Esophagus muscularis mucosa (tissue), 4 donors: ENCODE measurements at regions not wholly inside any gene's neighbourhood (a gene's known extent, or its start where the extent isn't known, plus 50 kb on each side); places are given as distances from the start of the nearest gene placed in this dataset.

ENCODE experiments used
- DNase-seq: peaks from one replicate; pipeline ENCODE4 v3.0.0-alpha.2; 2017; ENCODE audit errors: extremely low spot score
- H3K27ac ChIP-seq, 4 donors: fragments of 200-600 bp; sonication (generic); replicated peaks in 1 of 4; 1 replicate in 3 of 4; 2 replicates in 1 of 4; pipeline ENCODE4 v1.5.1; 2016 to 2019; ENCODE audit warnings: mild to moderate bottlenecking in 1 of 4
- H3K27me3 ChIP-seq, 4 donors: fragments of 200-600 bp; sonication (generic); one replicate each; pipeline versions ENCODE4 v1.5.1 to v1.6.0; 2016 to 2019
- H3K36me3 ChIP-seq, 4 donors: fragments of 200-600 bp; sonication (generic); one replicate each; pipeline ENCODE4 v1.5.1; 2016 to 2019
- H3K4me1 ChIP-seq, 4 donors: fragments of 200-600 bp; sonication (generic); one replicate each; pipeline ENCODE4 v1.5.1; 2016 to 2019
- H3K4me3 ChIP-seq, 4 donors: fragments of 200-600 bp; sonication (generic); 1 replicate in 2 of 4; 2 replicates in 2 of 4; pipeline ENCODE4 v1.5.1; 2016 to 2019; ENCODE audit warnings: mild to moderate bottlenecking in 4 of 4, moderate library complexity in 1 of 4
- H3K9me3 ChIP-seq, 4 donors: fragments of 200-600 bp; sonication (generic); 1 replicate in 3 of 4; 2 replicates in 1 of 4; pipeline ENCODE4 v1.5.1; 2016 to 2019
- CTCF ChIP-seq, 3 experiments: fragments of 200-600 bp in 2 of 3; fragments of 450-650 bp in 1 of 3; sonication (generic) in 2 of 3; IDR thresholded peaks; one replicate each; pipeline ENCODE4 v1.5.1; 2017 to 2019; ENCODE audit warnings: antibody characterized with exemption in 3 of 3, mild to moderate bottlenecking in 2 of 3, moderate library complexity in 1 of 3
- EP300 ChIP-seq: sonication (generic); formaldehyde crosslinking; IDR thresholded peaks from one replicate; pipeline ENCODE4 v1.6.1; 2017; ENCODE audit warnings: antibody characterized with exemption
- POLR2A ChIP-seq: fragments of 450-650 bp; IDR thresholded peaks from one replicate; pipeline ENCODE4 v1.6.1; 2017; ENCODE audit warnings: antibody characterized with exemption, moderate library complexity, mild to moderate bottlenecking, low read depth
- POLR2AphosphoS5 ChIP-seq, 2 donors: sonication (generic); formaldehyde crosslinking; IDR thresholded peaks; one replicate each; pipeline ENCODE4 v1.6.1; 2017; ENCODE audit warnings: antibody characterized with exemption in 2 of 2
- WGBS: methylation state at CpG from one replicate; pipeline ENCODE4 v1.1.5; 2018; 5-methylcytosine and 5-hydroxymethylcytosine counted together
- intact Hi-C: fragments of 100-400 bp; cut with DNase I; formaldehyde crosslinking; loops from one replicate; pipeline ENCODE4 v1.15.1; 2023

DNA sequence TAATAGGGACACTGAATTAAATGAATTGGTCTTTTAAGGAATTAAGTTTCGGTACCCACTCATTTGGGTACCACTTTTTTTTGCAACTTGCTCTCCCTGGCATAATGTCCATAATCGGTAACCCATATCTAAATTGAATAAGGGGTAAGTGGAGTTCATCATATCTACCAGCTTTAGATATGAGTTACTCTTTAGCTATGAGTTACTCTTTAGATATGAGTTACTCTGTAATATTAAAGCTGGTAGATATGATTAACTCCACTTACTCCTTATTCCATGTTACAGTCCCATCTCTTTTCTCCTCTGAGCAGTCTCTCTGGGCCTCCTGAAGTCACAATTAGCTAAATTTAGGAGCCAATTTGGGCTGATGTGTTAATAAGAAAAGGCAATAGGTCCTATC lies 85.7 kb downstream of the TEX13C start:
- 69% methylated on average over 2 of the region's 2 CpGs for WGBS
- intact Hi-C loops: no loop called here

GRCh38 chrX:125407314-125407713 lies 87.6 kb downstream of the TEX13C start:
- intact Hi-C loops: no loop called here
- 19% methylated on average over 1 of the region's 1 CpG for WGBS
- Histone ChIP-seq H3K4me1 (no peaks in the 10 kb centered on the region), H3K9me3 (no peaks in the 10 kb centered on the region), H3K27me3 (no peaks in the 10 kb centered on the region), H3K4me3 (no peak overlapping the region), H3K27ac (no peak overlapping the region), H3K36me3 (no peaks in the 10 kb centered on the region)
- TF ChIP-seq EP300 (no peak), POLR2AphosphoS5 (IDR thresholded peaks at IDR 0.05) (no peak)
- no peak for DNase-seq

More for the DNA sequence above, 85.7 kb downstream of the TEX13C start:
- H3K9me3 ChIP-seq: no peaks in the 10 kb centered on the region
- H3K27me3 ChIP-seq: no peaks in the 10 kb centered on the region
- H3K27ac ChIP-seq: no peak overlapping the region
- no peak overlapping the region for H3K4me3 ChIP-seq
- no peaks in the 10 kb centered on the region for H3K36me3 ChIP-seq
- DNase-seq: no peak
- no peaks in the 10 kb centered on the region for H3K4me1 ChIP-seq
- no peak for TF ChIP-seq EP300
- no peak for TF ChIP-seq CTCF (IDR thresholded peaks at IDR 0.05)
- TF ChIP-seq POLR2AphosphoS5 (IDR thresholded peaks at IDR 0.05): no peak
- TF ChIP-seq POLR2A: no peak

DNA sequence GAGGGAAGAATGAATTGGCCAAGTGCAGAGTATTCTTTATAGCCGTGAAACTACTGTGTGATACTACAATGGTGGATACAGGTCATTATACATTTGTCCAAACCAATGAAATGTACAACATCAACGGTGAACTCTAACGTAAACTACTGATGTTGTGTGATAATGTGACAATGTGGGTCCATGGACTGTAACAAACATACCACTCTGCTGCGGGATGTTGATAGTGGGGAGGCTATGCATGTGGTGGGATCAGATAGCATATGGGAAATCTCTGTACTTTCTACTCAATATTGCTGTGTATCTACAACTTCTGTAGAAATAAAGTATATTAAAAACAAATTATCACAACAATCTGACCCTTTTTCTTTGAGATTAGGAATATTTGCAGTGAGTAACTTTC lies 101.1 kb downstream of the TEX13C start:
- no peak overlapping the region for H3K4me3 ChIP-seq
- H3K27me3 ChIP-seq: no peaks in the 10 kb centered on the region
- no peaks in the 10 kb centered on the region for H3K36me3 ChIP-seq
- TF ChIP-seq POLR2A: no peak
- no peak for TF ChIP-seq CTCF (IDR thresholded peaks at IDR 0.05)
- TF ChIP-seq EP300: no peak
- no peak for TF ChIP-seq POLR2AphosphoS5 (IDR thresholded peaks at IDR 0.05)
- H3K4me1 ChIP-seq: no peaks in the 10 kb centered on the region
- intact Hi-C loops: no loop called here
- no peaks in the 10 kb centered on the region for H3K9me3 ChIP-seq
- 81% methylated on average over 4 of the region's 4 CpGs for WGBS
- DNase-seq: no peak
- no peak overlapping the region for H3K27ac ChIP-seq

- Histone ChIP-seq H3K4me3 (no peak overlapping the region), H3K9me3 (no peaks in the 10 kb centered on the region), H3K27me3 (no peaks in the 10 kb centered on the region), H3K36me3 (no peaks in the 10 kb centered on the region), H3K27ac (no peak overlapping the region), H3K4me1 (no peaks in the 10 kb centered on the region)
- DNase-seq: no peak
- no peak for TF ChIP-seq CTCF (IDR thresholded peaks at IDR 0.05)
- no peak for TF ChIP-seq EP300
- no peak for TF ChIP-seq POLR2AphosphoS5 (IDR thresholded peaks at IDR 0.05)
- TF ChIP-seq POLR2A: no peak
- 57% methylated on average over 3 of the region's 3 CpGs for WGBS
- intact Hi-C loops: no loop called here
Measured at GRCh38 chrX:125422986-125423385, 103.3 kb downstream of the TEX13C start.

DNA sequence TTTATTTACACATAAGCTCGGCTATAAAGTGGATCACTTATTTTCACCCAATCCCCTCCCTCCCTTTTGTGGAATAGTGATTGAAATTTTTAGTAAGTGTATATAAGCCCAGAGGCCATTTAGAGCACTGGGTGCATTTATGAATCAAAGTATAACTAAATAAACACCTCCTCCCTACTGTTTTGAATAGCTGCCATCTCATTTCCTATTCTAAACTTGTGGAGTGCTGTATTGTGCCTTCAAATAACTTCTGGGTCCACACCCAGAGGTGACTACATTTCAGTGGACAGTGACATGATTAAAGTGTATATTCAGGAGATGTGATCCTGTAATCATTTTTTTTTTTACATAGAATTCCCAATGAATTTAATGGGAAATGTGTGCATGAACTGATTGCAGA lies 104.9 kb downstream of the TEX13C start:
- H3K9me3 ChIP-seq: no peaks in the 10 kb centered on the region
- no peak for DNase-seq
- 62% methylated on average over 1 of the region's 1 CpG for WGBS
- no peak overlapping the region for H3K4me3 ChIP-seq
- no peaks in the 10 kb centered on the region for H3K27me3 ChIP-seq
- TF ChIP-seq EP300: no peak
- no peak for TF ChIP-seq POLR2A
- TF ChIP-seq CTCF (IDR thresholded peaks at IDR 0.05): no peak
- TF ChIP-seq POLR2AphosphoS5 (IDR thresholded peaks at IDR 0.05): no peak
- intact Hi-C loops: no loop called here
- no peaks in the 10 kb centered on the region for H3K4me1 ChIP-seq
- no peaks in the 10 kb centered on the region for H3K36me3 ChIP-seq
- no peak overlapping the region for H3K27ac ChIP-seq
